Gastroesophageal sphincter (tissue), 3 donors: ENCODE measurements at regions not wholly inside any gene's neighbourhood (a gene's known extent, or its start where the extent isn't known, plus 50 kb on each side); places are given as distances from the start of the nearest gene placed in this dataset.

ENCODE experiments used
- POLR2AphosphoS5 ChIP-seq: sonication (generic); formaldehyde crosslinking; IDR thresholded peaks from one replicate; pipeline ENCODE4 v1.6.1; 2017; ENCODE audit warnings: antibody characterized with exemption
- TF ChIP-seq, protein P1 (sequence below), 4 experiments: fragments of 200-600 bp in 2 of 4; fragments of 450-650 bp in 2 of 4; sonication (generic) in 1 of 4; IDR thresholded peaks; one replicate each; pipeline ENCODE4 v1.5.1; 2017 to 2019; ENCODE audit warnings: antibody characterized with exemption in 4 of 4, mild to moderate bottlenecking in 2 of 4, moderate library complexity in 2 of 4

DNA sequence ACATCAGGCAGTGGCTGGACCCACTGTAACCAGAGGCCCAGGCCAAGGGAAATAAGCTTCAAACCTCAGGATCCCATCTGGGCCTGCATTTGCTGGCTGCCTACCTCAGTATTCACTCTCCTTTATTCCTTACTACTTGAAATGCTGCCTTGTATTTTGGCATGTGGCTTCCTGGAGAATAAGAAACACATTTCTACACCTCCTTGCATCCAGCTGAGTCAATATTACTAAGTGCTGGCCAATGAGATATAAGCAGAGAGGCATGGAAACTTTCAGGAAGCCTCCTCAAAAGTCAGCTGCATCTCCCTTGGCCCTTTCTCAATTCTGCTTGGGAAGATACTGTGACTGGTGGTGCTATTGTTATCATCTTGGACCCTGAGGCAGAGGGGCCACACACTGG is 59.8 kb upstream of the RELL1 start:
- TF ChIP-seq, protein P1, sequence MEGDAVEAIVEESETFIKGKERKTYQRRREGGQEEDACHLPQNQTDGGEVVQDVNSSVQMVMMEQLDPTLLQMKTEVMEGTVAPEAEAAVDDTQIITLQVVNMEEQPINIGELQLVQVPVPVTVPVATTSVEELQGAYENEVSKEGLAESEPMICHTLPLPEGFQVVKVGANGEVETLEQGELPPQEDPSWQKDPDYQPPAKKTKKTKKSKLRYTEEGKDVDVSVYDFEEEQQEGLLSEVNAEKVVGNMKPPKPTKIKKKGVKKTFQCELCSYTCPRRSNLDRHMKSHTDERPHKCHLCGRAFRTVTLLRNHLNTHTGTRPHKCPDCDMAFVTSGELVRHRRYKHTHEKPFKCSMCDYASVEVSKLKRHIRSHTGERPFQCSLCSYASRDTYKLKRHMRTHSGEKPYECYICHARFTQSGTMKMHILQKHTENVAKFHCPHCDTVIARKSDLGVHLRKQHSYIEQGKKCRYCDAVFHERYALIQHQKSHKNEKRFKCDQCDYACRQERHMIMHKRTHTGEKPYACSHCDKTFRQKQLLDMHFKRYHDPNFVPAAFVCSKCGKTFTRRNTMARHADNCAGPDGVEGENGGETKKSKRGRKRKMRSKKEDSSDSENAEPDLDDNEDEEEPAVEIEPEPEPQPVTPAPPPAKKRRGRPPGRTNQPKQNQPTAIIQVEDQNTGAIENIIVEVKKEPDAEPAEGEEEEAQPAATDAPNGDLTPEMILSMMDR (IDR thresholded peaks at IDR 0.05), result no peak
- TF ChIP-seq POLR2AphosphoS5, result no peak
